GM12878 (cell line): ENCODE measurements at regions not wholly inside any gene's neighbourhood (a gene's known extent, or its start where the extent isn't known, plus 50 kb on each side); places are given as distances from the start of the nearest gene placed in this dataset.

Experiments used
- POLR2A ChIP-seq: IDR thresholded peaks from 2 replicates; pipeline ENCODE4 v1.6.1; 2011; ENCODE audit warnings: low read depth, mild to moderate bottlenecking, low read length
- YY1 ChIP-seq: IDR thresholded peaks from 2 replicates; pipeline ENCODE4 v1.6.1; 2011; ENCODE audit warnings: low read depth, mild to moderate bottlenecking, low read length
- TF ChIP-seq, protein P1 (sequence below), 3 experiments: IDR thresholded peaks in 2 of 3; conservative IDR thresholded peaks in 1 of 3; 2 replicates each; pipeline ENCODE4 v1.5.1; 2011; ENCODE audit warnings: low read depth in 3 of 3, low read length in 3 of 3, mild to moderate bottlenecking in 3 of 3, control low read depth in 2 of 3, moderate library complexity in 2 of 3, inconsistent platforms in 1 of 3, mixed read lengths in 1 of 3; ENCODE audit not compliant: control insufficient read depth in 2 of 3, insufficient read depth in 1 of 3; ENCODE audit errors: extremely low read depth in 1 of 3

DNA sequence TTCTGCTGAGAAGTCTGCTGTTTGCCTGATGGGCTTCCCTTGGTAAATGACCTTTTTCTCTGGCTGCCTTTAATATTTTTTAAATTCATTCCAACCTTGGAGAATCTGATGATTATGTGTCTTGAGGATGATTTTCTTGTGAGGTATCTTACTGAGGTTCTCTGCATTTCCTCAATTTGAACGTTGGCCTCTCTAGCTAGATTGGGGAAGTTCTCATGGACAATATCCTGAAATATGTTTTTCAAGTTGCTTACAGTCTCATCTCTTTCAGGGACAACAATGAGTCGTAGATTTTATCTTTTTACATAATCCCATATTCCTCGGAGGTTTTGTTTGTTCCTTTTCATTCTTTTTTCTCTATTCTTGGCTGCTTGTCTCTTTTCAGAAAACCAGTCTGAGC, 208.4 kb downstream of the KIF20B start:
- no peak for TF ChIP-seq YY1
- TF ChIP-seq, protein P1, sequence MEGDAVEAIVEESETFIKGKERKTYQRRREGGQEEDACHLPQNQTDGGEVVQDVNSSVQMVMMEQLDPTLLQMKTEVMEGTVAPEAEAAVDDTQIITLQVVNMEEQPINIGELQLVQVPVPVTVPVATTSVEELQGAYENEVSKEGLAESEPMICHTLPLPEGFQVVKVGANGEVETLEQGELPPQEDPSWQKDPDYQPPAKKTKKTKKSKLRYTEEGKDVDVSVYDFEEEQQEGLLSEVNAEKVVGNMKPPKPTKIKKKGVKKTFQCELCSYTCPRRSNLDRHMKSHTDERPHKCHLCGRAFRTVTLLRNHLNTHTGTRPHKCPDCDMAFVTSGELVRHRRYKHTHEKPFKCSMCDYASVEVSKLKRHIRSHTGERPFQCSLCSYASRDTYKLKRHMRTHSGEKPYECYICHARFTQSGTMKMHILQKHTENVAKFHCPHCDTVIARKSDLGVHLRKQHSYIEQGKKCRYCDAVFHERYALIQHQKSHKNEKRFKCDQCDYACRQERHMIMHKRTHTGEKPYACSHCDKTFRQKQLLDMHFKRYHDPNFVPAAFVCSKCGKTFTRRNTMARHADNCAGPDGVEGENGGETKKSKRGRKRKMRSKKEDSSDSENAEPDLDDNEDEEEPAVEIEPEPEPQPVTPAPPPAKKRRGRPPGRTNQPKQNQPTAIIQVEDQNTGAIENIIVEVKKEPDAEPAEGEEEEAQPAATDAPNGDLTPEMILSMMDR (IDR thresholded peaks at IDR 0.05 in 2 of 3, conservative IDR thresholded peaks at IDR 0.05 in 1 of 3; ENCODE audit: control insufficient read depth in 2 of 3, extremely low read depth in 1 of 3, insufficient read depth in 1 of 3, low read depth in 3 of 3, low read length in 3 of 3) = no peak
- no peak for TF ChIP-seq POLR2A
